Hepatic stellate cell (primary cell): ENCODE measurements at regions not wholly inside any gene's neighbourhood (a gene's known extent, or its start where the extent isn't known, plus 50 kb on each side); places are given as distances from the start of the nearest gene placed in this dataset.
"Not testable (repeated sequence)": the region's sequence is repeated elsewhere in the genome, so short reads cannot be mapped to it uniquely, and the experiment has no call there.

Source experiments
- DNase-seq: peaks from one replicate; pipeline ENCODE4 v3.0.0; 2011; ENCODE audit warnings: low spot score

GRCh38 chr22:22977479-22978200 is 90.0 kb downstream of the IGLL5 start:
- DNase-seq: no peak

GRCh38 chr22:22978637-22979036 is 91.0 kb downstream of the IGLL5 start:
- DNase-seq: no peak

- DNase-seq: no peak
These were observed 91.1 kb upstream of the GNAZ start for GRCh38 chr22:22979121-22979724.

GRCh38 chr22:22979954-22980353 is 90.4 kb upstream of the GNAZ start:
- no peak for DNase-seq

GRCh38 chr22:22981670-22982571 is 88.4 kb upstream of the GNAZ start:
- no peak for DNase-seq

- DNase-seq: no peak
These were observed 87.7 kb upstream of the GNAZ start for GRCh38 chr22:22982616-22983015.

- DNase-seq: no peak
These were observed 87.2 kb upstream of the GNAZ start for GRCh38 chr22:22983123-22983522.

- DNase-seq: no peak
These were observed 86.5 kb upstream of the GNAZ start for GRCh38 chr22:22983816-22984215.

GRCh38 chr22:22984967-22985366 is 85.4 kb upstream of the GNAZ start:
- DNase-seq: no peak

- no peak for DNase-seq
These were observed 84.3 kb upstream of the GNAZ start for GRCh38 chr22:22986008-22986407.

GRCh38 chr22:22986640-22987039 is 83.7 kb upstream of the GNAZ start:
- DNase-seq: no peak

- no peak for DNase-seq
These were observed 82.2 kb upstream of the GNAZ start for GRCh38 chr22:22988150-22988549.

- DNase-seq: no peak
These were observed 81.5 kb upstream of the GNAZ start for GRCh38 chr22:22988785-22989184.

GRCh38 chr22:22989856-22990255 is 80.5 kb upstream of the GNAZ start:
- no peak for DNase-seq

GRCh38 chr22:22990711-22991505 is 79.4 kb upstream of the GNAZ start:
- DNase-seq: not testable (repeated sequence)

- DNase-seq: no peak
These were observed 77.8 kb upstream of the GNAZ start for GRCh38 chr22:22992474-22992873.

- no peak for DNase-seq
These were observed 77.1 kb upstream of the GNAZ start for GRCh38 chr22:22993184-22993583.

GRCh38 chr22:22995166-22995565 is 75.2 kb upstream of the GNAZ start:
- DNase-seq: no peak

- no peak for DNase-seq
These were observed 73.6 kb upstream of the GNAZ start for GRCh38 chr22:22996511-22997261.

GRCh38 chr22:22997262-22997898 is 72.9 kb upstream of the GNAZ start:
- DNase-seq: no peak

- DNase-seq: no peak
These were observed 72.3 kb upstream of the GNAZ start for GRCh38 chr22:22997988-22998387.
